Nephron (organoid): ENCODE measurements at regions not wholly inside any gene's neighbourhood (a gene's known extent, or its start where the extent isn't known, plus 50 kb on each side); places are given as distances from the start of the nearest gene placed in this dataset.

Experiments
- H3K27ac Mint-ChIP-seq, 3 experiments: 2 replicates each; pipeline ENCODE4 v1.8.0; 2020; ENCODE audit warnings: mixed read lengths in 3 of 3, mild to moderate bottlenecking in 2 of 3, moderate library complexity in 1 of 3
- H3K27me3 Mint-ChIP-seq: 2 replicates; pipeline ENCODE4 v1.8.0; 2021; ENCODE audit warnings: low read depth, mild to moderate bottlenecking, moderate library complexity, mixed read lengths
- H3K36me3 Mint-ChIP-seq: 2 replicates; pipeline ENCODE4 v1.8.0; 2020; ENCODE audit warnings: low read depth, mixed read lengths
- H3K4me1 Mint-ChIP-seq: 2 replicates; pipeline ENCODE4 v1.8.0; 2020; ENCODE audit warnings: mixed read lengths
- H3K4me3 Mint-ChIP-seq, 3 experiments: 2 replicates each; pipeline ENCODE4 v1.8.0; 2020; ENCODE audit warnings: mild to moderate bottlenecking in 3 of 3, mixed read lengths in 3 of 3, moderate library complexity in 2 of 3
- H3K9me3 Mint-ChIP-seq: 2 replicates; pipeline ENCODE4 v1.8.0; 2020; ENCODE audit warnings: mixed read lengths
- CTCF ChIP-seq, 3 experiments: fragments of 200-600 bp; sonication (generic); IDR thresholded peaks; one replicate each; pipeline ENCODE4 v1.5.0; 2021; ENCODE audit warnings: antibody characterized with exemption in 3 of 3; ENCODE audit not compliant: unreplicated experiment in 3 of 3

GRCh38 chr4:130233377-130234047, 1137.6 kb downstream of the C4orf33 start:
- Mint-ChIP-seq H3K9me3 (no peaks in the 10 kb centered on the region), H3K4me3 (no peak overlapping the region), H3K4me1 (no peaks in the 10 kb centered on the region), H3K27ac (no peak overlapping the region), H3K36me3 (no peaks in the 10 kb centered on the region), H3K27me3 (no peaks in the 10 kb centered on the region)
- TF ChIP-seq CTCF (IDR thresholded peaks at IDR 0.05; ENCODE audit: unreplicated experiment in 3 of 3) = no peak

GRCh38 chr4:130238121-130238520, 1142.2 kb downstream of the C4orf33 start:
- Mint-ChIP-seq H3K27ac (no peak overlapping the region), H3K4me3 (no peak overlapping the region), H3K27me3 (no peaks in the 10 kb centered on the region), H3K9me3 (peaks cover 3% of the 10 kb centered on the region), H3K36me3 (no peaks in the 10 kb centered on the region), H3K4me1 (no peaks in the 10 kb centered on the region)
- no peak for TF ChIP-seq CTCF (IDR thresholded peaks at IDR 0.05; ENCODE audit: unreplicated experiment in 3 of 3)

- Mint-ChIP-seq H3K27ac (no peak overlapping the region), H3K36me3 (no peaks in the 10 kb centered on the region), H3K27me3 (peaks cover 4% of the 10 kb centered on the region), H3K4me1 (no peaks in the 10 kb centered on the region), H3K9me3 (peaks cover 4% of the 10 kb centered on the region), H3K4me3 (no peak overlapping the region)
- TF ChIP-seq CTCF (IDR thresholded peaks at IDR 0.05; ENCODE audit: unreplicated experiment in 3 of 3) = no peak
Observed at GRCh38 chr4:130249002-130249401, 1153.0 kb downstream of the C4orf33 start.

GRCh38 chr4:130257271-130257670, 1161.3 kb downstream of the C4orf33 start:
- no peak overlapping the region for H3K4me3 Mint-ChIP-seq
- no peak for TF ChIP-seq CTCF (IDR thresholded peaks at IDR 0.05; ENCODE audit: unreplicated experiment in 3 of 3)
- H3K9me3 Mint-ChIP-seq = no peaks in the 10 kb centered on the region
- H3K27ac Mint-ChIP-seq = no peak overlapping the region
- no peaks in the 10 kb centered on the region for H3K36me3 Mint-ChIP-seq
- H3K27me3 Mint-ChIP-seq = no peaks in the 10 kb centered on the region
- H3K4me1 Mint-ChIP-seq = no peaks in the 10 kb centered on the region

- Mint-ChIP-seq H3K36me3 (no peaks in the 10 kb centered on the region), H3K27me3 (no peaks in the 10 kb centered on the region), H3K27ac (no peak overlapping the region), H3K4me1 (no peaks in the 10 kb centered on the region), H3K9me3 (peaks cover 13% of the 10 kb centered on the region), H3K4me3 (no peak overlapping the region)
- TF ChIP-seq CTCF (IDR thresholded peaks at IDR 0.05; ENCODE audit: unreplicated experiment in 3 of 3) = no peak
Observed at GRCh38 chr4:130266814-130267213, 1170.9 kb downstream of the C4orf33 start.

- TF ChIP-seq CTCF (IDR thresholded peaks at IDR 0.05; ENCODE audit: unreplicated experiment in 3 of 3) = no peak
- Mint-ChIP-seq H3K4me1 (no peaks in the 10 kb centered on the region), H3K9me3 (no peaks in the 10 kb centered on the region), H3K4me3 (no peak overlapping the region), H3K27me3 (no peaks in the 10 kb centered on the region), H3K36me3 (no peaks in the 10 kb centered on the region), H3K27ac (no peak overlapping the region)
Observed at GRCh38 chr4:130288576-130288975, 1192.6 kb downstream of the C4orf33 start.
